Lower lobe of right lung (tissue), 2 donors: ENCODE measurements at regions not wholly inside any gene's neighbourhood (a gene's known extent, or its start where the extent isn't known, plus 50 kb on each side); places are given as distances from the start of the nearest gene placed in this dataset.

Source experiments
- ATAC-seq, 2 donors: fragments of 200-7000 bp; cut with Tn5 transposase; one replicate each; pipeline ENCODE4 v1.9.1; 2020 to 2022; ENCODE audit warnings: mild to moderate bottlenecking in 2 of 2, moderate library complexity in 2 of 2
- DNase-seq: peaks from one replicate; pipeline ENCODE4 v3.0.0-alpha.2; 2020
- H3K27ac ChIP-seq: fragments of 200-600 bp; one replicate; pipeline ENCODE4 v1.8.0; 2022
- H3K27me3 ChIP-seq: fragments of 200-600 bp; one replicate; pipeline ENCODE4 v1.8.0; 2022; ENCODE audit warnings: low read depth
- H3K36me3 ChIP-seq: fragments of 200-600 bp; one replicate; pipeline ENCODE4 v1.8.0; 2022; ENCODE audit warnings: mild to moderate bottlenecking
- H3K4me1 ChIP-seq: fragments of 200-600 bp; one replicate; pipeline ENCODE4 v1.8.0; 2022
- H3K4me3 ChIP-seq: fragments of 200-600 bp; one replicate; pipeline ENCODE4 v1.8.0; 2022; ENCODE audit warnings: mild to moderate bottlenecking
- H3K9me3 ChIP-seq: fragments of 200-600 bp; one replicate; pipeline ENCODE4 v1.8.0; 2022
- intact Hi-C: fragments of 100-400 bp; cut with DNase I; formaldehyde crosslinking; loops from one replicate; pipeline ENCODE4 v1.11.0; 2022
- TF ChIP-seq, protein P1 (sequence below): fragments of 200-600 bp; IDR thresholded peaks from one replicate; pipeline ENCODE4 v1.8.0; 2022; ENCODE audit warnings: antibody characterized with exemption, mild to moderate bottlenecking
- donor health status: DM: no; HTN: yes; CAD: no; lungs with severe emphysema.

DNA sequence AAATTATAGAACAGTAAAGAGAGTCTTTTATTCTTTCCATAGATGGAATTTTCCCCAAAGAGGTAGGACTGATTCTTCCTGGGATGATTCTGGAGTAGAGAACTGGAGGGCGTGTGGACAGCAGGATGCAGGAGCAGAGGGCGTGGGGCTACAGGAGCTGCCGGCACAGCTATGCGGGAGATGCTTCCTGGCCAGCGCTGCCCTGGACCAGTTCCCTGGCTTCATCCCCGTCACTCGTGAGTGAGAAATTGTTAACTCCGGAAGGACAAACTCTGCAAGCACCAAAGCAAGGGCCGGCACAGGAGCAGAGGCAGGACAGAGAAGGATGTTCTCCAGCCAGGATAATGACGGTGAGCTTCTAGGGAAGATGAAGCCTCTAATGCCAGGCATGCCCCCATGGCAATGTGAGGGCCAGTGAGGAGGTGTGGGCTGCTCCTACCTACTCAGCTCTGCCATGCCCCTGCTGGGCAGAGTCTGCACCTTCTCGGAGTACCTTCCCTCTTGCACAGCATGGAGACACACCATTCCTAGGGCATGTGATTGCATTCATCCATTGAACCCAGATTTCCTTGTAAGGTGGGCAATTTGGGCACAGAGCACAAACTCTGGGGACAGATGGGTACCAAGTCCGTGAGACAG lies 760.9 kb upstream of the IGFBP3 start:
- Histone ChIP-seq H3K4me3 (no peak overlapping the region), H3K4me1 (no peaks in the 10 kb centered on the region), H3K36me3 (no peaks in the 10 kb centered on the region), H3K9me3 (no peaks in the 10 kb centered on the region), H3K27ac (no peak overlapping the region), H3K27me3 (no peaks in the 10 kb centered on the region)
- intact Hi-C loops = no loop called here
- TF ChIP-seq, protein P1, sequence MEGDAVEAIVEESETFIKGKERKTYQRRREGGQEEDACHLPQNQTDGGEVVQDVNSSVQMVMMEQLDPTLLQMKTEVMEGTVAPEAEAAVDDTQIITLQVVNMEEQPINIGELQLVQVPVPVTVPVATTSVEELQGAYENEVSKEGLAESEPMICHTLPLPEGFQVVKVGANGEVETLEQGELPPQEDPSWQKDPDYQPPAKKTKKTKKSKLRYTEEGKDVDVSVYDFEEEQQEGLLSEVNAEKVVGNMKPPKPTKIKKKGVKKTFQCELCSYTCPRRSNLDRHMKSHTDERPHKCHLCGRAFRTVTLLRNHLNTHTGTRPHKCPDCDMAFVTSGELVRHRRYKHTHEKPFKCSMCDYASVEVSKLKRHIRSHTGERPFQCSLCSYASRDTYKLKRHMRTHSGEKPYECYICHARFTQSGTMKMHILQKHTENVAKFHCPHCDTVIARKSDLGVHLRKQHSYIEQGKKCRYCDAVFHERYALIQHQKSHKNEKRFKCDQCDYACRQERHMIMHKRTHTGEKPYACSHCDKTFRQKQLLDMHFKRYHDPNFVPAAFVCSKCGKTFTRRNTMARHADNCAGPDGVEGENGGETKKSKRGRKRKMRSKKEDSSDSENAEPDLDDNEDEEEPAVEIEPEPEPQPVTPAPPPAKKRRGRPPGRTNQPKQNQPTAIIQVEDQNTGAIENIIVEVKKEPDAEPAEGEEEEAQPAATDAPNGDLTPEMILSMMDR = no peak
- ATAC-seq (no peak), DNase-seq (no peak)

DNA sequence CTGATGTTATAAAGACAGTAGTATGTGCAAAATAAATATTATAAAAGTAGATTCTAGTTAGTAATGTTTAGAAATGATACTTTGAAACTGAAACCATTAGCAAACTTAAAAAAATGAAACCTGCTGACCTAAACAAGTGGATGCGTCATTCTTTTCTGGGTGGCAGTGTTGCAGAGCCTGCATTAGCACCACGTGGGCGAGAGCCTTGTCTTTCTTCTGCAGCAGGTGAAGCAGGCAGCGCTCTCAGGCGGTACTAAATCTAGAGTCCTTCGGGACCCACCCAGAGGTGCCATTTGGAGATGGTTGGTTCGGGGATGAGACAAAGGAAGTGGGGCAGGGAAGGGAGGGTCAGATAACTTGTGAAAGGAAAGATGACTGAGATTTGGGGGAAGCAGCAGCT lies 759.1 kb upstream of the IGFBP3 start:
- Histone ChIP-seq H3K4me3 (no peak overlapping the region), H3K36me3 (no peaks in the 10 kb centered on the region), H3K27me3 (no peaks in the 10 kb centered on the region), H3K4me1 (no peaks in the 10 kb centered on the region), H3K27ac (no peak overlapping the region), H3K9me3 (no peaks in the 10 kb centered on the region)
- DNase-seq (no peak), ATAC-seq (no peak)
- TF ChIP-seq, protein P1 = no peak
- intact Hi-C loops = no loop called here

DNA sequence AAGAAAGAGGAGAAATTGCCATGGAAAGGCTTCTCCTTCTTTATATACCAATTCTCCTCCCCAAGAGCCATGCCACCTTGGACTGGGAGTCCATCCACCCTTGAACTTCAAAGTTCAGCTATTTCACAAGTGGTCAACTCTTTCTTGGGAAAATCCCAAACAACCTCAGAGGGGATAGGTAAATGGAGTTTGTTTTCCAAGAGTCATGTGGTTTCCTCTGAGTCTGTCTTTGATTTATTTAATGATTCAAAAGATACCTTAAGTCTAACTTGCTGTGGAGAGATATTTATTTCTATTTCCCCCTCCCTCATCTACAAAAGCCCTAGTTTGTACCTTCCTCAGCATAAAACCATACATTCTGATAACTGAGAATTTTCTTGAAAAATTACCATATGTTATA lies 758.6 kb upstream of the IGFBP3 start:
- no peaks in the 10 kb centered on the region for H3K27me3 ChIP-seq
- ATAC-seq (no peak), DNase-seq (no peak)
- TF ChIP-seq, protein P1 = no peak
- H3K27ac ChIP-seq = no peak overlapping the region
- H3K36me3 ChIP-seq = no peaks in the 10 kb centered on the region
- no peaks in the 10 kb centered on the region for H3K4me1 ChIP-seq
- H3K4me3 ChIP-seq = no peak overlapping the region
- no peaks in the 10 kb centered on the region for H3K9me3 ChIP-seq
- intact Hi-C loops = no loop called here

DNA sequence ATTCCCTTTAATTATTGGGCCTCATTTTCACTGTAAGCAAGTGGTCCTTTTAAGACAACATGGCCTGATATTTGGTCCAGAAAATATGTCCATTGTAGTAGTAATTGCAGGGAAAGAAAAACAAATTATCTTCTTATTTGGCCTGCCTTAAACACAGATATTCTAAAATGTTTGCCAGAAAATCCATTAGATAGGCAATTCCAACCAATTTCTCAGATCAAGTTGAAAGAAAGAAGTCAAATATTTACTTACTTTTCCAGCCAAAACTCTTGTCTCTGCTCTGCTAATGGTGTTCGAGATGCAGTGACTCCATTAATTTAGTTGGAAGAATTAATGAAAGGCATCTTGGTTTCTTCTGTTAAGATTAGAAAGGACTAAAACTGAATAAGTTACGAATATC lies 757.3 kb upstream of the IGFBP3 start:
- no peaks in the 10 kb centered on the region for H3K36me3 ChIP-seq
- DNase-seq = no peak
- no peaks in the 10 kb centered on the region for H3K9me3 ChIP-seq
- intact Hi-C loops = no loop called here
- no peak overlapping the region for H3K4me3 ChIP-seq
- H3K27me3 ChIP-seq = no peaks in the 10 kb centered on the region
- TF ChIP-seq, protein P1 = no peak
- ATAC-seq = no peak
- no peaks in the 10 kb centered on the region for H3K4me1 ChIP-seq
- no peak overlapping the region for H3K27ac ChIP-seq

DNA sequence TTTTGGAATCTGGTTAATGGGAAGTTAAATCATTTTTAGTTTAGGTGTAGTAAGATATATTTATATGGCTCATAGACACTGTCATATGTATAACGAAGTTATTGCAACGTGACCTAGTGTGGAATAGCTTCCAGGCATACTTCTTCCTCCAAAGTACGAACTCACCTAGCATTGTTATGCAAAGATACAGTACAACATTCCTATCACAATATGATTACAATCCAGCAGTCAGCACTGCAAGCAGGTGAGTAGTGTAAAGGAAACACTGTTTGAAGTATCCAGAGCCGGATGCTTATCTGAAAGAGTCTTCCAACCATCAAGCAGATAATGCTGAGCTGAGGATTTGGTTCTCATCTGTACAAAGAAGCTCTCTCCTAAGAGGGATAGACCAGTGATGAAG lies 754.4 kb upstream of the IGFBP3 start:
- intact Hi-C loops = no loop called here
- no peak overlapping the region for H3K27ac ChIP-seq
- H3K4me3 ChIP-seq = no peak overlapping the region
- H3K27me3 ChIP-seq = no peaks in the 10 kb centered on the region
- DNase-seq (no peak), ATAC-seq (no peak)
- H3K36me3 ChIP-seq = no peaks in the 10 kb centered on the region
- TF ChIP-seq, protein P1 = no peak
- no peaks in the 10 kb centered on the region for H3K9me3 ChIP-seq
- H3K4me1 ChIP-seq = no peaks in the 10 kb centered on the region

DNA sequence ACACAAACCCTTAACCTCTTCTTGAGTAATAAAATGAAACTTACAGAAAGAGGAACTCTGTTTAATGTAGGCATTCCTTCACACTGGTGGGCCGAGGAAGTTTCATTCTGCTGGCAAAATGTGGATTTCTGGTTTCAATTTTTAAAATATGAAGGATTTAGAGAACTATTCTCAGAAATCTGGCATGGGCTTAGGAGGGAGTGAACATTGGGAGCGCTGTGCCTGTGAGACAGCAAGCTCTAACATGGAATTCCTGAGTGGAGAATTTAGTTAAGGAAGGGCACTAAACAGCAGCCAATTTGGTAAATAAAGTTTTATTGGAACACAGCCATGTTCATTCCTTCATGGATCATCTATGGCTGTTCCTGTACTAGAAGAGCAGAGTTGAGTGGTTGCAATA lies 751.8 kb upstream of the IGFBP3 start:
- ATAC-seq (no peak), DNase-seq (no peak)
- no peak overlapping the region for H3K27ac ChIP-seq
- intact Hi-C loops = no loop called here
- TF ChIP-seq, protein P1 = no peak
- H3K9me3 ChIP-seq = no peaks in the 10 kb centered on the region
- no peaks in the 10 kb centered on the region for H3K4me1 ChIP-seq
- no peaks in the 10 kb centered on the region for H3K36me3 ChIP-seq
- no peak overlapping the region for H3K4me3 ChIP-seq
- H3K27me3 ChIP-seq = no peaks in the 10 kb centered on the region
